ENCODE measurements at regions not wholly inside any gene's neighbourhood (a gene's known extent, or its start where the extent isn't known, plus 50 kb on each side); places are given as distances from the start of the nearest gene placed in this dataset.

GRCh38 chr3:188042466-188042865 lies 111.5 kb upstream of the LPP start:
- intact Hi-C loops (cut with micrococcal nuclease) (no loop called here), dilution Hi-C loops (cut with MboI; ENCODE audit: extremely low pct_ligation_motif_present, low sequenced_read_pairs) (no loop called here)
- no peak for DNase-seq (ENCODE audit: low read depth, low spot score)
- no peaks in the 10 kb centered on the region for H3K79me2 ChIP-seq (ENCODE audit: control insufficient read depth, insufficient read depth, low read length)
- H4K20me1 ChIP-seq (replicated peaks; ENCODE audit: control insufficient read depth, extremely low read depth, insufficient read depth, low read length) = no peaks in the 10 kb centered on the region
- H3K4me1 ChIP-seq (ENCODE audit: control insufficient read depth, extremely low read depth, insufficient read depth, low read length) = no peaks in the 10 kb centered on the region
- H3K27me3 ChIP-seq (ENCODE audit: control insufficient read depth in 2 of 2, insufficient read depth in 2 of 2, low read length in 2 of 2) = peaks cover under 1 to 7% of the 10 kb centered on the region in 2 experiments
- ChIA-PET CTCF (interaction anchor here (0.8 kb wide), 1 partner anchor 24 kb away, joined by 3 read pairs; no protein-coding TSS in a partner anchor), POLR2A (no interaction called here)
- H3K4me2 ChIP-seq (ENCODE audit: insufficient read depth, low read length) = no peak overlapping the region
- H3K36me3 ChIP-seq (ENCODE audit: control insufficient read depth in 2 of 2, extremely low read depth in 1 of 2, insufficient read depth in 2 of 2, low read length in 2 of 2) = no peaks in the 10 kb centered on the region
- no peak overlapping the region for H3K9ac ChIP-seq (replicated peaks; ENCODE audit: extremely low read depth, insufficient read depth, low read length)
- no peaks in the 10 kb centered on the region for H3K9me1 ChIP-seq (replicated peaks; ENCODE audit: control insufficient read depth, extremely low read depth, insufficient read depth, low read length)
- no peak for FAIRE-seq
- no peak overlapping the region for H2AFZ ChIP-seq (ENCODE audit: low read depth, low read length)
- H3K27ac ChIP-seq (ENCODE audit: insufficient read depth, low read depth, low read length) = no peak overlapping the region
- H3K9me3 ChIP-seq (replicated peaks; ENCODE audit: control insufficient read depth, insufficient read depth, low read length) = no peaks in the 10 kb centered on the region
- no peak overlapping the region for H3K4me3 ChIP-seq (replicated peaks in 1 of 3; ENCODE audit: insufficient read depth in 1 of 3, low read depth in 1 of 3, low read length in 3 of 3)
- no peak for TF ChIP-seq EZH2 (IDR thresholded peaks at IDR 0.05; ENCODE audit: borderline replicate concordance, low read depth, low read length, severe bottlenecking)
- TF ChIP-seq POLR2A (IDR thresholded peaks at IDR 0.05; ENCODE audit: low read depth, low read length) = no peak
- TF ChIP-seq MAX (IDR thresholded peaks at IDR 0.05; ENCODE audit: insufficient read depth, insufficient read length) = no peak
- no peak for TF ChIP-seq MYC (IDR thresholded peaks at IDR 0.05; ENCODE audit: low read depth, low read length)
- no peak for TF ChIP-seq FOS (IDR thresholded peaks at IDR 0.05; ENCODE audit: borderline replicate concordance, insufficient read depth, low read length)
- TF ChIP-seq CTCF (IDR thresholded peaks at IDR 0.05; ENCODE audit: extremely low read depth in 1 of 2, insufficient read depth in 1 of 2, low read depth in 1 of 2, low read length in 2 of 2) = no peak
- no peak for TF ChIP-seq JUN (IDR thresholded peaks at IDR 0.05; ENCODE audit: borderline replicate concordance, insufficient read depth, insufficient read length, low read depth)
- TF ChIP-seq POLR2AphosphoS5 (IDR thresholded peaks at IDR 0.05; ENCODE audit: insufficient read depth, low read depth, low read length) = no peak
- TF ChIP-seq GATA2 (IDR thresholded peaks at IDR 0.05; ENCODE audit: insufficient read depth, insufficient read length, low read depth, low read length) = no peak
- BruUV-seq (replicated peaks) = no TSS peak
